OCI-LY3 (cell line): ENCODE measurements at regions not wholly inside any gene's neighbourhood (a gene's known extent, or its start where the extent isn't known, plus 50 kb on each side); places are given as distances from the start of the nearest gene placed in this dataset.

Experiments used
- H2AFZ ChIP-seq: fragments of 200-600, 300-600 bp; shearing (Covaris generic); 2 replicates; pipeline ENCODE4 v1.6.0; 2014; ENCODE audit warnings: antibody characterized with exemption, low read depth, low read length
- H3K27ac ChIP-seq: fragments of 200-600, 300-600 bp; sonication (generic); 2 replicates; pipeline ENCODE4 v1.5.1; 2014; ENCODE audit warnings: mild to moderate bottlenecking, low read length, moderate library complexity, mixed read lengths
- H3K27me3 ChIP-seq: fragments of 200-600, 300-600 bp; sonication (generic); 2 replicates; pipeline ENCODE4 v1.6.1; 2014; ENCODE audit warnings: low read depth, low read length, mixed read lengths
- H3K36me3 ChIP-seq: fragments of 200-600, 300-600 bp; sonication (generic); replicated peaks from 2 replicates; pipeline ENCODE3; 2014; ENCODE audit warnings: low read depth, low read length, mixed read lengths
- H3K4me1 ChIP-seq: fragments of 300-600, 200-600 bp; sonication (generic); 2 replicates; pipeline ENCODE4 v1.6.1; 2014; ENCODE audit warnings: low read length, mixed read lengths
- H3K4me2 ChIP-seq: fragments of 200-600, 300-600 bp; sonication (generic); 2 replicates; pipeline ENCODE4 v1.6.1; 2014; ENCODE audit warnings: low read length, mixed read lengths
- H3K4me3 ChIP-seq: fragments of 300-600, 200-600 bp; sonication (generic); 2 replicates; pipeline ENCODE4 v1.5.1; 2014; ENCODE audit warnings: antibody characterized with exemption, mild to moderate bottlenecking, low read length, moderate library complexity
- H3K79me2 ChIP-seq: fragments of 300-600, 200-600 bp; shearing (Covaris generic); 2 replicates; pipeline ENCODE4 v1.6.1; 2014; ENCODE audit warnings: mild to moderate bottlenecking, low read length, mixed read lengths
- H3K9ac ChIP-seq: fragments of 300-600, 200-600 bp; shearing (Covaris generic); 2 replicates; pipeline ENCODE4 v1.6.0; 2014; ENCODE audit warnings: mild to moderate bottlenecking, low read length, moderate library complexity
- H3K9me3 ChIP-seq: fragments of 200-600, 300-600 bp; shearing (Covaris generic); 2 replicates; pipeline ENCODE4 v1.6.1; 2014; ENCODE audit warnings: low read length, mixed read lengths; ENCODE audit not compliant: insufficient read depth
- H4K20me1 ChIP-seq: fragments of 200-600, 300-600 bp; sonication (generic); 2 replicates; pipeline ENCODE4 v1.6.1; 2016; ENCODE audit warnings: low read length, mixed read lengths; ENCODE audit not compliant: insufficient read depth
- CTCF ChIP-seq: fragments of 200-600, 300-600 bp; sonication (generic); IDR thresholded peaks from 2 replicates; pipeline ENCODE4 v1.5.1; 2014; ENCODE audit warnings: antibody characterized with exemption, low read length, low read depth
- EZH2phosphoT487 ChIP-seq: fragments of 200-600 bp; shearing (Covaris generic); IDR thresholded peaks from 2 replicates; pipeline ENCODE4 v1.6.1; 2018; ENCODE audit warnings: antibody characterized with exemption, mixed run types, low read depth

GRCh38 chr2:239528146-239528545, 127.3 kb upstream of the HDAC4 start:
- H2AFZ ChIP-seq: no peak overlapping the region
- no peak overlapping the region for H3K9ac ChIP-seq
- no peak overlapping the region for H3K4me3 ChIP-seq
- TF ChIP-seq CTCF (no peak), EZH2phosphoT487 (no peak)
- H3K4me2 ChIP-seq: no peak overlapping the region
- no peaks in the 10 kb centered on the region for H4K20me1 ChIP-seq
- no peaks in the 10 kb centered on the region for H3K4me1 ChIP-seq
- no peaks in the 10 kb centered on the region for H3K36me3 ChIP-seq
- H3K27ac ChIP-seq: no peak overlapping the region
- no peaks in the 10 kb centered on the region for H3K27me3 ChIP-seq
- H3K9me3 ChIP-seq: no peaks in the 10 kb centered on the region
- H3K79me2 ChIP-seq: no peaks in the 10 kb centered on the region

DNA sequence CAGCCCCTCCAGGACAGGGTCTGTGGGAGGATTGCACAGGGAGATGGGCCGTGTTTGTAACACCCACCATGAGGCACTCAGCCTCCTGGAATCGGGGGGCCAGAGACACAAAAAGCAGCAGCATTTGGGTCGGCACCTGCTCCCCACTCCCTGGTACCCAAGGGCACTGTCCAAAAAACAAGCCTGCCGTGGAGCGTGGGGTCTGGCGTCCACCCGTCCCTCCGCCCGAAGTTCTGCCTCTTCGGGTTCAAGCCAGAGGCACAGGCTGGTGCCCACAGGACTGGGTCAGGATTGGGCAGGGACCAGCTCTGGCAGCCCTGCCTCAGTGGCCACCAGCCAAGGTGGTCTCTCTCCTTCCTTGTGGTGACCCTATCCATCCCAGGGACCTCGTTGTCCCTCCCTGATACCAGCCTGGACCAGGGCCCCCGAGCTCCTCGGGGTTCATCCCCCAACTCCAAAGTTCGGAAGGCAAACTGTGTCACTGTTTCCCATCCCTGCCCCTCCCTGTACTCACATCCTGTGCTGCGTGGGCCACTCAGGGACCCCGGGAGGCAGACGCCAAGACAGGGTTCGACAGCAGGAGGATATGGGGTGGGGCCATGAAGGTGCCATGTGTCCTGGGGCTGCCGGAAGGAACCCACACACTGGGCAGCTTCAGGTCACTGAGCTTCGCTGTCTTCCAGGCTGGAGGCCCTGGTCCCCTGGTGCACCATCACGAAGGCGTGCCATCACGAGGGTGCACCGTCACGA, 126.0 kb upstream of the HDAC4 start:
- Histone ChIP-seq H3K27me3 (no peaks in the 10 kb centered on the region), H4K20me1 (no peaks in the 10 kb centered on the region), H3K9me3 (no peaks in the 10 kb centered on the region), H3K36me3 (no peaks in the 10 kb centered on the region), H2AFZ (no peak overlapping the region), H3K27ac (no peak overlapping the region), H3K79me2 (no peaks in the 10 kb centered on the region), H3K4me2 (no peak overlapping the region), H3K4me3 (no peak overlapping the region), H3K4me1 (no peaks in the 10 kb centered on the region), H3K9ac (no peak overlapping the region)
- TF ChIP-seq CTCF (no peak), EZH2phosphoT487 (no peak)

- Histone ChIP-seq H3K4me1 (no peaks in the 10 kb centered on the region), H3K36me3 (no peaks in the 10 kb centered on the region), H4K20me1 (no peaks in the 10 kb centered on the region), H3K79me2 (no peaks in the 10 kb centered on the region), H3K4me2 (no peak overlapping the region), H3K27me3 (no peaks in the 10 kb centered on the region), H3K4me3 (no peak overlapping the region), H3K27ac (no peak overlapping the region), H3K9me3 (no peaks in the 10 kb centered on the region), H2AFZ (no peak overlapping the region), H3K9ac (no peak overlapping the region)
- no peak for TF ChIP-seq CTCF
These were observed 125.2 kb upstream of the HDAC4 start for GRCh38 chr2:239526038-239526437.

GRCh38 chr2:239523954-239524330, 123.1 kb upstream of the HDAC4 start:
- no peaks in the 10 kb centered on the region for H3K27me3 ChIP-seq
- no peak overlapping the region for H3K27ac ChIP-seq

More at GRCh38 chr2:239523954-239524330, 123.1 kb upstream of the HDAC4 start:
- Histone ChIP-seq H3K9me3 (no peaks in the 10 kb centered on the region), H3K4me3 (no peak overlapping the region), H3K9ac (no peak overlapping the region), H3K79me2 (no peaks in the 10 kb centered on the region), H3K4me1 (no peaks in the 10 kb centered on the region), H3K4me2 (no peak overlapping the region), H2AFZ (no peak overlapping the region), H4K20me1 (no peaks in the 10 kb centered on the region), H3K36me3 (no peaks in the 10 kb centered on the region)
- TF ChIP-seq CTCF: no peak
- TF ChIP-seq EZH2phosphoT487: no peak
